SK-N-SH treated with all-trans-retinoic acid at 6 μM for 48 hours (cell line): ENCODE measurements at regions not wholly inside any gene's neighbourhood (a gene's known extent, or its start where the extent isn't known, plus 50 kb on each side); places are given as distances from the start of the nearest gene placed in this dataset.
"Not testable (repeated sequence)": the region's sequence is repeated elsewhere in the genome, so short reads cannot be mapped to it uniquely, and the experiment has no call there.

Experiments used
- ARNTL ChIP-seq: fragments of 450-650 bp; formaldehyde crosslinking; IDR thresholded peaks from 2 replicates; pipeline ENCODE4 v1.5.0; 2020; ENCODE audit warnings: low read depth, mild to moderate bottlenecking, moderate library complexity, borderline replicate concordance
- CREB5 ChIP-seq: fragments of 250-450 bp; sonication (Bioruptor Pico); IDR thresholded peaks from 2 replicates; pipeline ENCODE4 v1.5.1; 2020; ENCODE audit warnings: low read depth, mild to moderate bottlenecking, moderate library complexity
- CSDC2 ChIP-seq: fragments of 250-450 bp; sonication (Bioruptor Pico); IDR thresholded peaks from 2 replicates; pipeline ENCODE4 v1.5.0; 2020; ENCODE audit warnings: mild to moderate bottlenecking, moderate library complexity
- PATZ1 ChIP-seq: fragments of 250-450 bp; sonication (Bioruptor Pico); IDR thresholded peaks from 2 replicates; pipeline ENCODE4 v1.8.0; 2020; ENCODE audit warnings: mild to moderate bottlenecking, moderate library complexity, borderline replicate concordance
- RARB ChIP-seq: fragments of 250-450 bp; sonication (Bioruptor Pico); IDR thresholded peaks from 2 replicates; pipeline ENCODE4 v1.8.0; 2021; ENCODE audit warnings: mild to moderate bottlenecking, moderate library complexity
- ZFP3 ChIP-seq: fragments of 250-450 bp; sonication (Bioruptor Pico); IDR thresholded peaks from 2 replicates; pipeline ENCODE4 v1.5.0; 2020; ENCODE audit warnings: mild to moderate bottlenecking, moderate library complexity
- ZNF70 ChIP-seq: fragments of 450-650 bp; formaldehyde crosslinking; IDR thresholded peaks from 2 replicates; pipeline ENCODE4 v1.5.0; 2020; ENCODE audit warnings: mild to moderate bottlenecking, moderate library complexity

- not testable (repeated sequence) for TF ChIP-seq CSDC2 (CRISPR knock-in tag); PATZ1; ZNF70; CREB5 (CRISPR knock-in tag); ZFP3 (CRISPR knock-in tag); ARNTL (CRISPR knock-in tag); RARB
Observed at GRCh38 chr17:62275290-62275689, 105.1 kb upstream of the EFCAB3 start.
